Neural progenitor cell (in vitro differentiated cells): ENCODE measurements at regions not wholly inside any gene's neighbourhood (a gene's known extent, or its start where the extent isn't known, plus 50 kb on each side); places are given as distances from the start of the nearest gene placed in this dataset.
A peak's percentile ranks its signal among the peaks of the same experiment; 100 is the strongest.

Source experiments
- DNase-seq: peaks from one replicate; pipeline ENCODE4 v3.0.0-alpha.2; 2016; ENCODE audit warnings: low spot score
- H2AFZ ChIP-seq: fragments of 200-600 bp; sonication (generic); replicated peaks from 2 replicates; pipeline ENCODE4 v1.6.1; 2016; ENCODE audit warnings: antibody characterized with exemption
- H3F3A ChIP-seq: fragments of 200-600 bp; sonication (generic); 2 replicates; pipeline ENCODE4 v1.6.1; 2016; ENCODE audit warnings: antibody characterized with exemption, low read depth
- H3K27ac ChIP-seq: fragments of 200-600 bp; sonication (generic); 2 replicates; pipeline ENCODE4 v1.5.1; 2016; ENCODE audit warnings: mild to moderate bottlenecking
- H3K27me3 ChIP-seq: fragments of 200-600 bp; sonication (generic); 2 replicates; pipeline ENCODE4 v1.6.1; 2016; ENCODE audit warnings: mild to moderate bottlenecking, moderate library complexity
- H3K36me3 ChIP-seq: fragments of 200-600 bp; sonication (generic); 2 replicates; pipeline ENCODE4 v1.5.1; 2016
- H3K4me1 ChIP-seq: fragments of 200-600 bp; sonication (generic); 2 replicates; pipeline ENCODE4 v1.6.1; 2016; ENCODE audit warnings: mixed run types
- H3K4me2 ChIP-seq: fragments of 200-600 bp; sonication (generic); 2 replicates; pipeline ENCODE4 v1.6.1; 2016
- H3K4me3 ChIP-seq: fragments of 200-600 bp; sonication (generic); 2 replicates; pipeline ENCODE4 v1.5.1; 2016
- H3K79me2 ChIP-seq: fragments of 200-600 bp; sonication (generic); 2 replicates; pipeline ENCODE4 v1.6.1; 2016; ENCODE audit warnings: low read depth
- H3K9ac ChIP-seq: fragments of 200-600 bp; sonication (generic); 2 replicates; pipeline ENCODE4 v1.6.1; 2016
- H3K9me3 ChIP-seq: fragments of 200-600 bp; sonication (generic); 2 replicates; pipeline ENCODE4 v1.5.1; 2016; ENCODE audit warnings: low read depth
- H4K20me1 ChIP-seq: fragments of 200-600 bp; sonication (generic); 2 replicates; pipeline ENCODE4 v1.6.1; 2016; ENCODE audit warnings: low read depth
- H3K27ac Mint-ChIP-seq: 3 replicates; pipeline ENCODE4 v1.8.0; 2021; ENCODE audit warnings: mixed read lengths
- H3K27me3 Mint-ChIP-seq: 2 replicates; pipeline ENCODE4 v1.8.0; 2022; ENCODE audit warnings: low read depth, mild to moderate bottlenecking, inconsistent platforms, moderate library complexity, mixed read lengths; ENCODE audit not compliant: insufficient read depth
- H3K36me3 Mint-ChIP-seq: 3 replicates; pipeline ENCODE4 v1.8.0; 2021; ENCODE audit warnings: mixed read lengths
- H3K4me1 Mint-ChIP-seq: 3 replicates; pipeline ENCODE4 v1.8.0; 2021; ENCODE audit warnings: mixed read lengths
- H3K4me3 Mint-ChIP-seq: 3 replicates; pipeline ENCODE4 v1.8.0; 2021; ENCODE audit warnings: mild to moderate bottlenecking, moderate library complexity, mixed read lengths
- H3K9me3 Mint-ChIP-seq: 3 replicates; pipeline ENCODE4 v1.8.0; 2020; ENCODE audit warnings: mixed read lengths
- EZH2 ChIP-seq: fragments of 200-600 bp; sonication (generic); IDR thresholded peaks from 2 replicates; pipeline ENCODE4 v1.6.1; 2017; ENCODE audit warnings: antibody characterized with exemption, mild to moderate bottlenecking, moderate library complexity
- EZH2phosphoT487 ChIP-seq: fragments of 200-600 bp; sonication (generic); IDR thresholded peaks from 2 replicates; pipeline ENCODE4 v1.6.1; 2017; ENCODE audit warnings: antibody characterized with exemption
- TF ChIP-seq, protein P1 (sequence below): fragments of 200-600 bp; sonication (generic); IDR thresholded peaks from 2 replicates; pipeline ENCODE4 v1.5.1; 2017; ENCODE audit warnings: antibody characterized with exemption, mild to moderate bottlenecking

DNA sequence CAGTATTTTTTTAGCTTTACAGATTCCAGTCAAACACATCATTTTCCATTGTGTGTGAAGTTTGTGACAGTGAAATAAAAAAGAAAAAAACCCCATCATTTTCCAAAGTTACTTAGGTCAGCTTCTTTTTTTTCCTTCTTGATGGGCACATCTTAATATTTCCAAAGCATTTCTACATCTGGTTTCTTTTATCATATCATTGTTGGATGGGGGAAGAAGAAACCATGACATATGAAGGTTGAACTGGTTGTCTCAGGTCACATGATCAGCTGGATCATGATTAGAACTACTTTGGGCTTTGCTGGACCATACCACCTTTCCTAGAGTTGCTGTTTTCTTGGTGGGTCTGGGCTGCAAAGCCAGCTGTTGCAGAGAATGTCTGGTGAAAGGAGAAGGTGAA lies 59.8 kb downstream of the FOS start:
- Histone ChIP-seq H3K27ac (no peak overlapping the region), H3F3A (no peaks in the 10 kb centered on the region), H3K4me3 (no peak overlapping the region), H3K36me3 (no peaks in the 10 kb centered on the region), H3K4me2 (no peak overlapping the region), H3K27me3 (no peaks in the 10 kb centered on the region), H4K20me1 (no peaks in the 10 kb centered on the region), H3K4me1 (peaks cover 7% of the 10 kb centered on the region), H2AFZ (no peak overlapping the region), H3K9ac (no peak overlapping the region), H3K79me2 (no peaks in the 10 kb centered on the region), H3K9me3 (no peaks in the 10 kb centered on the region)
- Mint-ChIP-seq H3K36me3 (no peaks in the 10 kb centered on the region), H3K27me3 (peaks cover 4% of the 10 kb centered on the region), H3K4me1 (peaks cover 16% of the 10 kb centered on the region), H3K9me3 (peaks cover 10% of the 10 kb centered on the region), H3K27ac (no peak overlapping the region), H3K4me3 (no peak overlapping the region)
- no peak for DNase-seq
- TF ChIP-seq EZH2phosphoT487 (no peak), EZH2 (no peak)
- TF ChIP-seq, protein P1, sequence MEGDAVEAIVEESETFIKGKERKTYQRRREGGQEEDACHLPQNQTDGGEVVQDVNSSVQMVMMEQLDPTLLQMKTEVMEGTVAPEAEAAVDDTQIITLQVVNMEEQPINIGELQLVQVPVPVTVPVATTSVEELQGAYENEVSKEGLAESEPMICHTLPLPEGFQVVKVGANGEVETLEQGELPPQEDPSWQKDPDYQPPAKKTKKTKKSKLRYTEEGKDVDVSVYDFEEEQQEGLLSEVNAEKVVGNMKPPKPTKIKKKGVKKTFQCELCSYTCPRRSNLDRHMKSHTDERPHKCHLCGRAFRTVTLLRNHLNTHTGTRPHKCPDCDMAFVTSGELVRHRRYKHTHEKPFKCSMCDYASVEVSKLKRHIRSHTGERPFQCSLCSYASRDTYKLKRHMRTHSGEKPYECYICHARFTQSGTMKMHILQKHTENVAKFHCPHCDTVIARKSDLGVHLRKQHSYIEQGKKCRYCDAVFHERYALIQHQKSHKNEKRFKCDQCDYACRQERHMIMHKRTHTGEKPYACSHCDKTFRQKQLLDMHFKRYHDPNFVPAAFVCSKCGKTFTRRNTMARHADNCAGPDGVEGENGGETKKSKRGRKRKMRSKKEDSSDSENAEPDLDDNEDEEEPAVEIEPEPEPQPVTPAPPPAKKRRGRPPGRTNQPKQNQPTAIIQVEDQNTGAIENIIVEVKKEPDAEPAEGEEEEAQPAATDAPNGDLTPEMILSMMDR = no peak

DNA sequence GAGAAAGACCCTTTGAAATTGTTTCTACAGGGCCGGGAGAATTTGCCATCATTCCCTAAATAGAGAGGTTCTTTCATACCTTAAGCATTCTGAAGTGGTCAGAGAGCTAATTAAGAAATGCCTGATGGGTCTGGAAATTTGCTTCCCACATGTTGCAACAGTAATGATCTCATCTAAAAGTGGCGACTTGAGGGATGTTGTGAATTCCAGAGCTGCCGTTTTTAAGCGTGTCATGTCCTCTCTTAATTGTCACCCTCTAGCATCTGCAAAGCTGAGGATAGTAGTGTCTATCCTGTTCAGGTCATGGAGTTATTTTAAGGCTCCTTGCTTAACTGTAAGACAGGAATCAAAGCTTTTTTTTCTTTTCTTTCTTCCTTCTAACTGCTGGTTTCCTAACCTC lies 60.4 kb downstream of the FOS start:
- no peaks in the 10 kb centered on the region for H3K36me3 Mint-ChIP-seq
- H2AFZ ChIP-seq = no peak overlapping the region
- H3K27me3 ChIP-seq = no peaks in the 10 kb centered on the region
- H4K20me1 ChIP-seq = no peaks in the 10 kb centered on the region
- H3K36me3 ChIP-seq = no peaks in the 10 kb centered on the region
- no peak overlapping the region for H3K4me3 ChIP-seq
- peaks cover 7% of the 10 kb centered on the region for H3K4me1 ChIP-seq
- H3K27me3 Mint-ChIP-seq = peaks cover 6% of the 10 kb centered on the region
- no peaks in the 10 kb centered on the region for H3K9me3 ChIP-seq
- no peaks in the 10 kb centered on the region for H3F3A ChIP-seq
- H3K9me3 Mint-ChIP-seq = peaks cover 10% of the 10 kb centered on the region
- H3K4me2 ChIP-seq = no peak overlapping the region
- H3K79me2 ChIP-seq = no peaks in the 10 kb centered on the region
- H3K27ac ChIP-seq = no peak overlapping the region
- TF ChIP-seq EZH2 = no peak
- TF ChIP-seq EZH2phosphoT487 = no peak
- TF ChIP-seq, protein P1 = no peak
- peak overlapping the region; percentile 36 for H3K27ac Mint-ChIP-seq
- no peak overlapping the region for H3K4me3 Mint-ChIP-seq
- DNase-seq = no peak
- H3K4me1 Mint-ChIP-seq = peaks cover 15% of the 10 kb centered on the region
- no peak overlapping the region for H3K9ac ChIP-seq

DNA sequence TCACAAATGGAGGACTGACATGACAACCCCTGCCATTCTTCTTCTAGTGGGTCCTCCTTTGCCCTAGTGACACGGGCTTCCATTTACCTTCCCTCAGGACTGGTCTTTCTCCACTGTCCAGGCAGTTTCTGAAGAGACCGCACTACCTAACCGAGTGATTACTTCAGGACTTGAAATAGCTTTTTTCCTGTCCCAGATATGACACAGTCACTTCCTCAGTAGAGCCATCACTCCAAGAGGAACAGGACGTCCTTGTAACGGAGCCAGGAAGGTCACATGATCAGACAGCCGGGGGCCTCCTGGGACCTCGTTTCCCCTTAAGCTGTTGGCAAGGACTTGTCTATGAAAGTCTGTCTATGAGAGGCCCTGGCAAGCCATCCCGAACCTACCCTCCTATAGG lies 62.3 kb downstream of the FOS start:
- H3K27ac Mint-ChIP-seq = no peak overlapping the region

More for the DNA sequence above, 62.3 kb downstream of the FOS start:
- Histone ChIP-seq H4K20me1 (no peaks in the 10 kb centered on the region), H2AFZ (no peak overlapping the region), H3K36me3 (no peaks in the 10 kb centered on the region), H3K4me1 (peaks cover 2% of the 10 kb centered on the region), H3K9me3 (no peaks in the 10 kb centered on the region), H3K4me3 (no peak overlapping the region), H3K9ac (no peak overlapping the region), H3K27ac (no peak overlapping the region), H3K4me2 (no peak overlapping the region), H3K79me2 (no peaks in the 10 kb centered on the region), H3F3A (no peaks in the 10 kb centered on the region), H3K27me3 (no peaks in the 10 kb centered on the region)
- peaks cover 3% of the 10 kb centered on the region for H3K27me3 Mint-ChIP-seq
- peaks cover under 1% of the 10 kb centered on the region for H3K4me1 Mint-ChIP-seq
- peaks cover 17% of the 10 kb centered on the region for H3K9me3 Mint-ChIP-seq
- no peak for DNase-seq
- no peak for TF ChIP-seq EZH2
- TF ChIP-seq EZH2phosphoT487 = no peak
- TF ChIP-seq, protein P1 = no peak
- no peaks in the 10 kb centered on the region for H3K36me3 Mint-ChIP-seq
- H3K4me3 Mint-ChIP-seq = no peak overlapping the region
